ENCODE measurements at regions not wholly inside any gene's neighbourhood (a gene's known extent, or its start where the extent isn't known, plus 50 kb on each side); places are given as distances from the start of the nearest gene placed in this dataset.

- ChIA-PET POLR2A (no interaction called here), CTCF (no interaction called here)
- TF ChIP-seq CTCF (IDR thresholded peaks at IDR 0.05; ENCODE audit: insufficient read depth, low read length, missing control alignments) = no peak
- DNase-seq (ENCODE audit: low read depth, low spot score) = no peak
- H3K4me3 ChIP-seq (ENCODE audit: low read depth, low read length) = no peak overlapping the region
These were observed 427.3 kb downstream of the DCDC2C start for GRCh38 chr2:4130651-4131050.

- POLR2A ChIA-PET = no interaction called here
- DNase-seq (ENCODE audit: low read depth, low spot score) = no peak
- CTCF ChIA-PET = no interaction called here
- H3K4me3 ChIP-seq (ENCODE audit: low read depth, low read length) = no peak overlapping the region
- TF ChIP-seq CTCF (IDR thresholded peaks at IDR 0.05; ENCODE audit: insufficient read depth, low read length, missing control alignments) = no peak
These were observed 431.5 kb downstream of the DCDC2C start for GRCh38 chr2:4134551-4135550.

GRCh38 chr2:4135765-4136164 is 432.4 kb downstream of the DCDC2C start:
- CTCF ChIA-PET = no interaction called here
- no peak overlapping the region for H3K4me3 ChIP-seq (ENCODE audit: low read depth, low read length)
- POLR2A ChIA-PET = no interaction called here
- DNase-seq (ENCODE audit: low read depth, low spot score) = no peak
- no peak for TF ChIP-seq CTCF (IDR thresholded peaks at IDR 0.05; ENCODE audit: insufficient read depth, low read length, missing control alignments)

- ChIA-PET CTCF (no interaction called here), POLR2A (no interaction called here)
- DNase-seq (ENCODE audit: low read depth, low spot score) = no peak
These were observed 435.9 kb downstream of the DCDC2C start for GRCh38 chr2:4139316-4139715.

GRCh38 chr2:4139731-4140130 is 436.4 kb downstream of the DCDC2C start:
- H3K4me3 ChIP-seq (ENCODE audit: low read depth, low read length) = no peak overlapping the region
- TF ChIP-seq CTCF (IDR thresholded peaks at IDR 0.05; ENCODE audit: insufficient read depth, low read length, missing control alignments) = no peak
- DNase-seq (ENCODE audit: low read depth, low spot score) = no peak
- ChIA-PET CTCF (no interaction called here), POLR2A (no interaction called here)

More at GRCh38 chr2:4139316-4139715, 435.9 kb downstream of the DCDC2C start:
- no peak overlapping the region for H3K4me3 ChIP-seq (ENCODE audit: low read depth, low read length)
- TF ChIP-seq CTCF (IDR thresholded peaks at IDR 0.05; ENCODE audit: insufficient read depth, low read length, missing control alignments) = no peak

- no peak overlapping the region for H3K4me3 ChIP-seq (ENCODE audit: low read depth, low read length)
- no peak for DNase-seq (ENCODE audit: low read depth, low spot score)
- POLR2A ChIA-PET = no interaction called here
- CTCF ChIA-PET = no interaction called here
- no peak for TF ChIP-seq CTCF (IDR thresholded peaks at IDR 0.05; ENCODE audit: insufficient read depth, low read length, missing control alignments)
These were observed 437.1 kb downstream of the DCDC2C start for GRCh38 chr2:4140281-4140970.

All from AG04449 (cell line).